GM12891 (cell line): ENCODE measurements at regions not wholly inside any gene's neighbourhood (a gene's known extent, or its start where the extent isn't known, plus 50 kb on each side); places are given as distances from the start of the nearest gene placed in this dataset.

Experiments used
- PAX5 ChIP-seq: IDR thresholded peaks from 2 replicates; pipeline ENCODE4 v1.6.1; 2011; ENCODE audit warnings: low read length, moderate library complexity, mild to moderate bottlenecking; ENCODE audit not compliant: insufficient read depth, severe bottlenecking
- POLR2A ChIP-seq: IDR thresholded peaks from 2 replicates; pipeline ENCODE4 v1.6.1; 2011; ENCODE audit warnings: low read depth, low read length, control low read depth
- POLR2AphosphoS5 ChIP-seq: IDR thresholded peaks from 2 replicates; pipeline ENCODE4 v1.6.1; 2011; ENCODE audit warnings: low read depth, low read length, control low read depth
- POU2F2 ChIP-seq: IDR thresholded peaks from 2 replicates; pipeline ENCODE4 v1.6.1; 2011; ENCODE audit warnings: low read depth, mild to moderate bottlenecking, control low read depth, low read length, moderate library complexity
- SPI1 ChIP-seq: IDR thresholded peaks from 2 replicates; pipeline ENCODE4 v1.6.1; 2011; ENCODE audit warnings: low read depth, low read length, control low read depth
- TAF1 ChIP-seq: IDR thresholded peaks from 2 replicates; pipeline ENCODE4 v1.6.1; 2011; ENCODE audit warnings: low read depth, low read length, control low read depth

- TF ChIP-seq SPI1 (no peak), POLR2A (no peak), TAF1 (no peak), POLR2AphosphoS5 (no peak), PAX5 (no peak), POU2F2 (no peak)
These were observed 71.2 kb upstream of the GRID2 start for GRCh38 chr4:92232566-92232965.
